PFSK-1 (cell line): ENCODE measurements at regions not wholly inside any gene's neighbourhood (a gene's known extent, or its start where the extent isn't known, plus 50 kb on each side); places are given as distances from the start of the nearest gene placed in this dataset.

Experiments
- FOXP2 ChIP-seq: optimal IDR thresholded peaks from 2 replicates; pipeline ENCODE3; 2011; ENCODE audit warnings: borderline replicate concordance, control low read depth, inconsistent platforms; ENCODE audit not compliant: insufficient read depth; ENCODE audit errors: extremely low read length, extremely low read depth
- POLR2AphosphoS5 ChIP-seq: IDR thresholded peaks from 2 replicates; pipeline ENCODE4 v1.6.1; 2012; ENCODE audit warnings: low read depth, mild to moderate bottlenecking, control low read depth, low read length, moderate library complexity
- SIN3A ChIP-seq: IDR thresholded peaks from 2 replicates; pipeline ENCODE4 v1.6.1; 2012; ENCODE audit warnings: mild to moderate bottlenecking, low read length, moderate library complexity, borderline replicate concordance; ENCODE audit not compliant: insufficient read depth
- TAF1 ChIP-seq: IDR thresholded peaks from 2 replicates; pipeline ENCODE4 v1.6.1; 2012; ENCODE audit warnings: low read length, control low read depth, borderline replicate concordance; ENCODE audit not compliant: insufficient read depth
- TF ChIP-seq, protein P1 (sequence below), 2 experiments: IDR thresholded peaks; 2 replicates each; pipeline versions ENCODE4 v1.6.1 to v1.8.0; 2011 to 2012; ENCODE audit warnings: low read depth in 2 of 2, low read length in 2 of 2, control low read depth in 1 of 2, inconsistent platforms in 1 of 2, mild to moderate bottlenecking in 1 of 2, moderate library complexity in 1 of 2; ENCODE audit not compliant: insufficient read depth in 1 of 2

DNA sequence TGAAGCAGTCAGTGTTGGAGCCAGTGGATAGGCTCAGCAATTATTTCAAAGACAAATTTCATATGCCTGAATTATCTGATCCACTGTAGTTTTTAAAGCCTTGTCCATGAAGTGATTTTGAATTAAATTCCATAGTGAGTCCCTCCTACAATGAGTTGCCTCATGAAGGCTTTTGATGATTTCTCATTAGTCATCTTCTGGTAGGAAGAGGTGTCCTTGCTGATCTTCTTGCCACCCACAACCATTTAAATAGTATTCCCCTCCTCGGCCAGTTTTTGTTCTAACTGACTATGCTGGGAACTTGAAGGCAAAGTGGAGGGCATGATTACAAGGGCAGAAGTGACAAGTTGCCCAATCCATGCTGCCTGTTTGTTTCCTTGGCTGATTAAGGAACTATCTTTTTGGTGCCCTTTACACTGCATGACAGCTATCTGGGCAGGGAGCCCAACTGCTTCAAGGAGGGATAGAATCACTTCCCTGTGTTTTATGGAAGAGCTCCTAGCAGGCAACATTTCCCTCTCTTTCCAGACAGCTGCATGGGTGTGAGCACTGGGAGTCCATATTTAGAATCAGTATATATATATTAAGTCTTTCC, 617.5 kb downstream of the ZPLD1 start:
- TF ChIP-seq TAF1 (no peak), SIN3A (no peak), POLR2AphosphoS5 (no peak), FOXP2 (no peak)
- TF ChIP-seq, protein P1, sequence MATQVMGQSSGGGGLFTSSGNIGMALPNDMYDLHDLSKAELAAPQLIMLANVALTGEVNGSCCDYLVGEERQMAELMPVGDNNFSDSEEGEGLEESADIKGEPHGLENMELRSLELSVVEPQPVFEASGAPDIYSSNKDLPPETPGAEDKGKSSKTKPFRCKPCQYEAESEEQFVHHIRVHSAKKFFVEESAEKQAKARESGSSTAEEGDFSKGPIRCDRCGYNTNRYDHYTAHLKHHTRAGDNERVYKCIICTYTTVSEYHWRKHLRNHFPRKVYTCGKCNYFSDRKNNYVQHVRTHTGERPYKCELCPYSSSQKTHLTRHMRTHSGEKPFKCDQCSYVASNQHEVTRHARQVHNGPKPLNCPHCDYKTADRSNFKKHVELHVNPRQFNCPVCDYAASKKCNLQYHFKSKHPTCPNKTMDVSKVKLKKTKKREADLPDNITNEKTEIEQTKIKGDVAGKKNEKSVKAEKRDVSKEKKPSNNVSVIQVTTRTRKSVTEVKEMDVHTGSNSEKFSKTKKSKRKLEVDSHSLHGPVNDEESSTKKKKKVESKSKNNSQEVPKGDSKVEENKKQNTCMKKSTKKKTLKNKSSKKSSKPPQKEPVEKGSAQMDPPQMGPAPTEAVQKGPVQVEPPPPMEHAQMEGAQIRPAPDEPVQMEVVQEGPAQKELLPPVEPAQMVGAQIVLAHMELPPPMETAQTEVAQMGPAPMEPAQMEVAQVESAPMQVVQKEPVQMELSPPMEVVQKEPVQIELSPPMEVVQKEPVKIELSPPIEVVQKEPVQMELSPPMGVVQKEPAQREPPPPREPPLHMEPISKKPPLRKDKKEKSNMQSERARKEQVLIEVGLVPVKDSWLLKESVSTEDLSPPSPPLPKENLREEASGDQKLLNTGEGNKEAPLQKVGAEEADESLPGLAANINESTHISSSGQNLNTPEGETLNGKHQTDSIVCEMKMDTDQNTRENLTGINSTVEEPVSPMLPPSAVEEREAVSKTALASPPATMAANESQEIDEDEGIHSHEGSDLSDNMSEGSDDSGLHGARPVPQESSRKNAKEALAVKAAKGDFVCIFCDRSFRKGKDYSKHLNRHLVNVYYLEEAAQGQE (IDR thresholded peaks at IDR 0.05; ENCODE audit: insufficient read depth in 1 of 2, low read depth in 2 of 2, low read length in 2 of 2) = no peak
